ENCODE measurements at regions not wholly inside any gene's neighbourhood (a gene's known extent, or its start where the extent isn't known, plus 50 kb on each side); places are given as distances from the start of the nearest gene placed in this dataset.
A peak's percentile ranks its signal among the peaks of the same experiment; 100 is the strongest.

- Mint-ChIP-seq H3K36me3 (peaks cover 16% of the 10 kb centered on the region), H3K9me3 (peaks cover 20% of the 10 kb centered on the region), H3K27ac (0 out of 2 replicates have a peak overlapping the region, but pooled peaks have one; percentile 12), H3K27me3 (ENCODE audit: low read depth) (no peaks in the 10 kb centered on the region), H3K4me3 (no peak overlapping the region), H3K4me1 (no peaks in the 10 kb centered on the region)
- no peak for TF ChIP-seq FOXK1 (CRISPR knock-in tag; IDR thresholded peaks at IDR 0.05)
- no peak for TF ChIP-seq HMGA2 (CRISPR knock-in tag; IDR thresholded peaks at IDR 0.05)
- TF ChIP-seq FOXP4 (CRISPR knock-in tag; IDR thresholded peaks at IDR 0.05) = no peak
- no peak for TF ChIP-seq SOX15 (CRISPR knock-in tag; IDR thresholded peaks at IDR 0.05)
- no peak for TF ChIP-seq ZNF416 (CRISPR knock-in tag; IDR thresholded peaks at IDR 0.05)
- no peak for TF ChIP-seq USF2 (CRISPR knock-in tag; IDR thresholded peaks at IDR 0.05)
- no peak for TF ChIP-seq FOXP1 (CRISPR knock-in tag; IDR thresholded peaks at IDR 0.05; ENCODE audit: borderline replicate concordance)
- no peak for TF ChIP-seq ZNF263 (CRISPR knock-in tag; IDR thresholded peaks at IDR 0.05; ENCODE audit: low read depth)
- no peak for TF ChIP-seq JUN (CRISPR knock-in tag; IDR thresholded peaks at IDR 0.05)
- TF ChIP-seq FOXJ3 (CRISPR knock-in tag; IDR thresholded peaks at IDR 0.05; ENCODE audit: borderline replicate concordance) = no peak
- no peak for TF ChIP-seq PREB (CRISPR knock-in tag; IDR thresholded peaks at IDR 0.05; ENCODE audit: borderline replicate concordance)
- TF ChIP-seq ZNF281 (CRISPR knock-in tag; IDR thresholded peaks at IDR 0.05) = no peak
- no peak for TF ChIP-seq ATF1 (CRISPR knock-in tag; IDR thresholded peaks at IDR 0.05)
- TF ChIP-seq MLX (CRISPR knock-in tag; IDR thresholded peaks at IDR 0.05) = no peak
- TF ChIP-seq TEAD1 (CRISPR knock-in tag; IDR thresholded peaks at IDR 0.05) = no peak
- no peak for TF ChIP-seq ATF2 (CRISPR knock-in tag; IDR thresholded peaks at IDR 0.05; ENCODE audit: borderline replicate concordance, low read depth)
- TF ChIP-seq ZMAT4 (CRISPR knock-in tag; IDR thresholded peaks at IDR 0.05) = no peak
- ChIA-PET POLR2A (no interaction called here), CTCF (no interaction called here)
- DNase-seq (ENCODE audit: low spot score) (no peak), ATAC-seq (no peak)
Observed at GRCh38 chr13:56903710-56904282, 236.9 kb upstream of the PRR20A start.
